ENCODE measurements at regions not wholly inside any gene's neighbourhood (a gene's known extent, or its start where the extent isn't known, plus 50 kb on each side); places are given as distances from the start of the nearest gene placed in this dataset.

GRCh38 chr15:96028620-96029019 lies 301.9 kb upstream of the NR2F2 start:
- no peaks in the 10 kb centered on the region; a peak in 1 of 7 replicates for H3K27me3 ChIP-seq (replicated peaks in 1 of 4; ENCODE audit: control insufficient read depth in 3 of 4, extremely low read depth in 1 of 4, insufficient read depth in 3 of 4, low read length in 3 of 4)
- H2BK15ac ChIP-seq (ENCODE audit: low read length), result no peak overlapping the region
- TF ChIP-seq CTCF (IDR thresholded peaks at IDR 0.05; ENCODE audit: control extremely low read depth in 1 of 3, insufficient read depth in 1 of 3, low read depth in 1 of 3, low read length in 3 of 3) (peak in 1 of 3 experiments; percentile 26; a peak in 1 of 4 replicates), SP2 (IDR thresholded peaks at IDR 0.05; ENCODE audit: low read length) (no peak)
- no peaks in the 10 kb centered on the region for H3K4me1 ChIP-seq (replicated peaks in 1 of 4; ENCODE audit: control insufficient read depth in 3 of 4, insufficient read depth in 4 of 4, low read length in 3 of 4)
- H4K20me1 ChIP-seq (replicated peaks in 1 of 2; ENCODE audit: control insufficient read depth in 1 of 2, insufficient read depth in 2 of 2, low read length in 2 of 2), result no peaks in the 10 kb centered on the region
- no peak overlapping the region for H3K4ac ChIP-seq (replicated peaks; ENCODE audit: insufficient read length, low read depth, low read length)
- H2AK5ac ChIP-seq (ENCODE audit: low read depth, low read length), result no peak overlapping the region
- H3K4me2 ChIP-seq (ENCODE audit: insufficient read depth in 1 of 2, low read depth in 2 of 2, low read length in 2 of 2), result no peak overlapping the region
- no peak overlapping the region for H3K4me3 ChIP-seq (ENCODE audit: extremely low read depth in 1 of 4, insufficient read depth in 2 of 4, low read depth in 3 of 4, low read length in 4 of 4)
- no peak overlapping the region for H4K91ac ChIP-seq (replicated peaks; ENCODE audit: insufficient read length, low read length)
- no peaks in the 10 kb centered on the region for H3K79me1 ChIP-seq (ENCODE audit: low read depth, low read length)
- no peak overlapping the region for H2BK20ac ChIP-seq (ENCODE audit: low read length)
- DNase-seq (ENCODE audit: low read depth in 1 of 2, low spot score in 2 of 2), result no peak
- ChIA-PET POLR2A (ENCODE audit: partially characterized antibody) (no interaction called here), CTCF (ENCODE audit: partially characterized antibody) (interaction anchor here (0.6 to 1.4 kb wide), 5 partner anchors 10 to 738 kb away, joined by 3 to 4 read pairs (median 3); no protein-coding TSS in a partner anchor)
- H4K5ac ChIP-seq (ENCODE audit: insufficient read length, low read depth, low read length), result no peak overlapping the region
- no peak overlapping the region for H3K23ac ChIP-seq (ENCODE audit: insufficient read length)
- H2BK5ac ChIP-seq (ENCODE audit: low read depth, low read length), result no peak overlapping the region
- H3K9me3 ChIP-seq (ENCODE audit: insufficient read depth in 2 of 2, low read depth in 1 of 2, low read length in 1 of 2), result no peaks in the 10 kb centered on the region
- H3K27ac ChIP-seq (ENCODE audit: low read depth, low read length), result no peak overlapping the region
- no peaks in the 10 kb centered on the region; the same call in 1 of the 2 replicates for H3K23me2 ChIP-seq (ENCODE audit: low read depth, low read length)
- H3K18ac ChIP-seq (ENCODE audit: extremely low read depth, low read length), result no peak overlapping the region
- 79% methylated on average over 2 of the region's 2 CpGs; no CpG with 5 or more reads in 1 of the 2 experiments for WGBS, 2 experiments (ENCODE audit: extremely low coverage in 1 of 2, insufficient coverage in 1 of 2, insufficient read length in 1 of 2, insufficient replicate concordance in 2 of 2, low coverage in 1 of 2, low lambda C conversion rate in 2 of 2, missing lambda C conversion rate in 1 of 2)
- FAIRE-seq, result no peak
- H3K36me3 ChIP-seq (ENCODE audit: control insufficient read depth in 2 of 4, insufficient read depth in 4 of 4, low read length in 3 of 4), result no peaks in the 10 kb centered on the region
- H2BK120ac ChIP-seq (replicated peaks; ENCODE audit: low read depth, low read length), result no peak overlapping the region
- H2AFZ ChIP-seq (ENCODE audit: low read length), result no peak overlapping the region
- no peak overlapping the region for H3K9ac ChIP-seq (replicated peaks in 1 of 4; ENCODE audit: extremely low read depth in 1 of 4, low read depth in 3 of 4, low read length in 3 of 4)
- no peak overlapping the region for H3K14ac ChIP-seq (ENCODE audit: insufficient read length)
- H3K79me2 ChIP-seq (ENCODE audit: control insufficient read depth in 1 of 2, insufficient read depth in 2 of 2, low read length in 2 of 2), result no peaks in the 10 kb centered on the region
- H4K8ac ChIP-seq (ENCODE audit: extremely low read depth, insufficient read depth, low read length), result no peak overlapping the region
- H3K56ac ChIP-seq (replicated peaks; ENCODE audit: insufficient read length, low read depth, low read length), result no peak overlapping the region
- H2BK12ac ChIP-seq (ENCODE audit: low read depth, low read length), result no peak overlapping the region

Measured in H1 (cell line).